ENCODE measurements at regions not wholly inside any gene's neighbourhood (a gene's known extent, or its start where the extent isn't known, plus 50 kb on each side); places are given as distances from the start of the nearest gene placed in this dataset.

GRCh38 chr10:55740110-55740509, 620.9 kb downstream of the ZWINT start:
- no peak overlapping the region for H3K4me3 ChIP-seq
- TF ChIP-seq, protein P1, sequence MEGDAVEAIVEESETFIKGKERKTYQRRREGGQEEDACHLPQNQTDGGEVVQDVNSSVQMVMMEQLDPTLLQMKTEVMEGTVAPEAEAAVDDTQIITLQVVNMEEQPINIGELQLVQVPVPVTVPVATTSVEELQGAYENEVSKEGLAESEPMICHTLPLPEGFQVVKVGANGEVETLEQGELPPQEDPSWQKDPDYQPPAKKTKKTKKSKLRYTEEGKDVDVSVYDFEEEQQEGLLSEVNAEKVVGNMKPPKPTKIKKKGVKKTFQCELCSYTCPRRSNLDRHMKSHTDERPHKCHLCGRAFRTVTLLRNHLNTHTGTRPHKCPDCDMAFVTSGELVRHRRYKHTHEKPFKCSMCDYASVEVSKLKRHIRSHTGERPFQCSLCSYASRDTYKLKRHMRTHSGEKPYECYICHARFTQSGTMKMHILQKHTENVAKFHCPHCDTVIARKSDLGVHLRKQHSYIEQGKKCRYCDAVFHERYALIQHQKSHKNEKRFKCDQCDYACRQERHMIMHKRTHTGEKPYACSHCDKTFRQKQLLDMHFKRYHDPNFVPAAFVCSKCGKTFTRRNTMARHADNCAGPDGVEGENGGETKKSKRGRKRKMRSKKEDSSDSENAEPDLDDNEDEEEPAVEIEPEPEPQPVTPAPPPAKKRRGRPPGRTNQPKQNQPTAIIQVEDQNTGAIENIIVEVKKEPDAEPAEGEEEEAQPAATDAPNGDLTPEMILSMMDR (IDR thresholded peaks at IDR 0.05), result no peak
- no peak for ATAC-seq (ENCODE audit: insufficient number of reproducible peaks, low FRiP score, low read depth)

DNA sequence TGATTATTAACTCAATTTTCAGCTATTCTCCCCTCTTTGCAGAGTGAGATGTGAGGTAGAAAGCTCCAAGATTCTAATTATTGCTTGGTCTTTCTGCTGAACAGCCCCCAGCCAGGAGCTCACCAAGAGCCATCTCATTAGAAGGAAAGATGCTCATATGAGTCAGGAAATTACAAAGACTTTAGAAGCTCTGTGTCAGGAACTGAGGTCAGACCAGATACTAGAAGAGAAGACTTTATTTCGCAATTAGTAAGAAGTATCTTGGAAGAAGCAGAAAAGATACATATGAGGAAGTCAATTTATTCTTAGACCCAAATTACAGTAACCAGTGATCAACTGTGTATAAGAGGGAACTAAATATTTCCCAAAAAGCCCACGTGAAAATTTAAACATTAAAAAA, 626.9 kb downstream of the ZWINT start:
- H3K27ac ChIP-seq, result no peak overlapping the region
- DNase-seq (ENCODE audit: low spot score), result no peak
- no peaks in the 10 kb centered on the region for H3K9me3 ChIP-seq
- no peak for ATAC-seq (ENCODE audit: insufficient number of reproducible peaks, low FRiP score, low read depth)
- TF ChIP-seq, protein P1 (IDR thresholded peaks at IDR 0.05), result no peak
- H3K4me3 ChIP-seq, result no peak overlapping the region
- no peaks in the 10 kb centered on the region for H3K4me1 ChIP-seq (ENCODE audit: control insufficient read depth in 1 of 2, low read depth in 2 of 2)
- H3K27me3 ChIP-seq (replicated peaks; ENCODE audit: insufficient read depth), result no peaks in the 10 kb centered on the region
- no peaks in the 10 kb centered on the region for H3K36me3 ChIP-seq

More at GRCh38 chr10:55740110-55740509, 620.9 kb downstream of the ZWINT start:
- Histone ChIP-seq H3K36me3 (no peaks in the 10 kb centered on the region), H3K27me3 (replicated peaks; ENCODE audit: insufficient read depth) (no peaks in the 10 kb centered on the region), H3K9me3 (no peaks in the 10 kb centered on the region), H3K27ac (no peak overlapping the region), H3K4me1 (ENCODE audit: control insufficient read depth in 1 of 2, low read depth in 2 of 2) (no peaks in the 10 kb centered on the region)
- DNase-seq (ENCODE audit: low spot score), result no peak

DNA sequence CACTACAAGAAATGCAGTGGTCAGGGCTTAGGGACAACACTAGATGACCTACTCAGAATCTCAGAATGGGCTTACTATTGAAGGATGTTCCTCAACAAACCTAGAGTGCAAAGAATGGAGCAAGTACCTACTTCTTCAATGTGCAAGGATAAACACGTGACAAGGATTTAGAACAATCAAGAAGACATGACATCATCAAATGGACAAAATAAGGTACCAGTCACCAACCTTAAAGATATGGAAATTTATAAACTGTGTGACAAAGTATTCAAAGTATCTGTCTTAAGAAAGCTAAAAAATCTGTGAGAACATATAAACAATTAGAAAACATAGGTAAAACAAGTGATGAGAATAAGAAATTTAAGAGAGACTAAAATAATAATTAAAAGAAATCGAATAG, 656.1 kb downstream of the ZWINT start:
- no peaks in the 10 kb centered on the region for H3K4me1 ChIP-seq (ENCODE audit: control insufficient read depth in 1 of 2, low read depth in 2 of 2)
- no peak for DNase-seq (ENCODE audit: low spot score)
- H3K27ac ChIP-seq, result no peak overlapping the region
- no peaks in the 10 kb centered on the region for H3K9me3 ChIP-seq
- no peaks in the 10 kb centered on the region for H3K36me3 ChIP-seq
- TF ChIP-seq, protein P1 (IDR thresholded peaks at IDR 0.05), result no peak
- no peak overlapping the region for H3K4me3 ChIP-seq
- H3K27me3 ChIP-seq (replicated peaks; ENCODE audit: insufficient read depth), result no peaks in the 10 kb centered on the region
- no peak for ATAC-seq (ENCODE audit: insufficient number of reproducible peaks, low FRiP score, low read depth)

DNA sequence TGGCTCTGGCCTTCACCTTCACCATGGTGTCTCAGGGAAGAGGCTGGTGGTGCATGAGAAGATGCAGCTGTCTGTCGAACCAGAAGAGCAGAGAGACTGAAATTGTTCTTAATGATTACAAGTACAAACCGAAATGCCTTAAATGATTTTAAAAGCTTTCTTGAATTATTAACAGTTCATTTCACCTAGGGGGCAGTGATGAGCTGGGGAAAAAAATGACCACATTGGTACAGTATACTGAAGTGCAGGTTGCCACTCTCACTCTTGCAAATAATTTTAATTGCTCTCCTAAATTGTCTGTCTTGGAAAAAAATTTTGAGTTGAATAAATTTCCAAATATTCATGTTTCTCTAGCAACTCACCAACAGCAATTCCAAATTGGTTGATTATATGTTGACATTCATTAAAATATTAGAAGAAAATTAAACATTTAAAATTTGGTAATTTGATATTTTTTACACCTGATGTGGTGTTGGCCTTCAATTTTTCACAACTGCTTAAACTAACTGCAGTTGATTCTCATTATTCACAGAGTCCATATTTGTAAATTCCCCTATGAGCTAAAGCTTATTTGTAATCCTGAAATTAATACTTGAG, 692.6 kb downstream of the ZWINT start:
- TF ChIP-seq, protein P1 (IDR thresholded peaks at IDR 0.05), result no peak
- H3K27ac ChIP-seq, result no peak overlapping the region
- H3K4me3 ChIP-seq, result no peak overlapping the region
- H3K36me3 ChIP-seq, result no peaks in the 10 kb centered on the region
- no peaks in the 10 kb centered on the region for H3K9me3 ChIP-seq
- H3K27me3 ChIP-seq (replicated peaks; ENCODE audit: insufficient read depth), result no peaks in the 10 kb centered on the region
- ATAC-seq (ENCODE audit: insufficient number of reproducible peaks, low FRiP score, low read depth), result no peak
- no peak for DNase-seq (ENCODE audit: low spot score)
- no peaks in the 10 kb centered on the region for H3K4me1 ChIP-seq (ENCODE audit: control insufficient read depth in 1 of 2, low read depth in 2 of 2)

DNA sequence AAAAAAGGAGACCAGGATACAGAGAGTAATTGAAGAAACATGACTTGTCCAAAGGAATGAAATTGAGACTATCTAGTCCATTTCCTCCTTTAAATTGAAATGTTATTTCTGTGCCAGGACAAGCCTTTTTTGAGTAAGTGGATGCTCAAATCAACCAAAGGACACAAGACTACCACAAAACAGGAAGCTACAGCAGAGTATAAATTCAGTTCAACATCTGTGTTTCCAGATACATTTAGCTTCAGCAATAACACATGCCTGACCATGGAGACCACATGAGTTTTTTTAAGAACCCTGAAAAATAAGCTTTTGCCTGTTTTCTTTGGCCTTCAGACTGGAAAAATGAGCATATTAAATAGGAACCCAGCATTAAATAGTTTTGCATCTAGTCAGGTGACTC, 707.5 kb downstream of the ZWINT start:
- Histone ChIP-seq H3K36me3 (no peaks in the 10 kb centered on the region), H3K27me3 (replicated peaks; ENCODE audit: insufficient read depth) (no peaks in the 10 kb centered on the region), H3K27ac (no peak overlapping the region), H3K9me3 (no peaks in the 10 kb centered on the region), H3K4me3 (no peak overlapping the region), H3K4me1 (ENCODE audit: control insufficient read depth in 1 of 2, low read depth in 2 of 2) (no peaks in the 10 kb centered on the region)
- TF ChIP-seq, protein P1 (IDR thresholded peaks at IDR 0.05), result no peak
- ATAC-seq (ENCODE audit: insufficient number of reproducible peaks, low FRiP score, low read depth) (no peak), DNase-seq (ENCODE audit: low spot score) (no peak)
